ENCODE measurements at regions not wholly inside any gene's neighbourhood (a gene's known extent, or its start where the extent isn't known, plus 50 kb on each side); places are given as distances from the start of the nearest gene placed in this dataset.
A peak's percentile ranks its signal among the peaks of the same experiment; 100 is the strongest.

DNA sequence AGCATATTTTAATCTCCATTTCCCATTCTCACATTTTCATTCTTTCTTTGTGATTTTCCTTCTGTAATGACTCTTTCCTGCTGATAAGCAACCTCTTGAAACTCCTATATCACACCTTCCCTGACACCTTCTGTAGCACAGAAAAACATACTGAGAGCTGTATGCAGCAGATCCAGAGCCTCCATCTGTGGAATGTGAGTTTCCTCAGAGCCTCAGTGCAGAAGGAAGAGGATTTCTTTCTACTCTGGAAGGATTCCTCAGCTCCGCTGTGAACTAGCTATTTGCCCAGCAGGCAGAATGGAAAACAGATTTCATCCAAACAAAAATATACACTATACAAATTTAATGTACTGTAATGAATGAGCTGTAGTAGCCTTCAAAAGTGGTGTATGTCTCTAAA lies 841.3 kb upstream of the ZWINT start:
- no peak overlapping the region for H3K4me3 Mint-ChIP-seq
- TF ChIP-seq, protein P1, sequence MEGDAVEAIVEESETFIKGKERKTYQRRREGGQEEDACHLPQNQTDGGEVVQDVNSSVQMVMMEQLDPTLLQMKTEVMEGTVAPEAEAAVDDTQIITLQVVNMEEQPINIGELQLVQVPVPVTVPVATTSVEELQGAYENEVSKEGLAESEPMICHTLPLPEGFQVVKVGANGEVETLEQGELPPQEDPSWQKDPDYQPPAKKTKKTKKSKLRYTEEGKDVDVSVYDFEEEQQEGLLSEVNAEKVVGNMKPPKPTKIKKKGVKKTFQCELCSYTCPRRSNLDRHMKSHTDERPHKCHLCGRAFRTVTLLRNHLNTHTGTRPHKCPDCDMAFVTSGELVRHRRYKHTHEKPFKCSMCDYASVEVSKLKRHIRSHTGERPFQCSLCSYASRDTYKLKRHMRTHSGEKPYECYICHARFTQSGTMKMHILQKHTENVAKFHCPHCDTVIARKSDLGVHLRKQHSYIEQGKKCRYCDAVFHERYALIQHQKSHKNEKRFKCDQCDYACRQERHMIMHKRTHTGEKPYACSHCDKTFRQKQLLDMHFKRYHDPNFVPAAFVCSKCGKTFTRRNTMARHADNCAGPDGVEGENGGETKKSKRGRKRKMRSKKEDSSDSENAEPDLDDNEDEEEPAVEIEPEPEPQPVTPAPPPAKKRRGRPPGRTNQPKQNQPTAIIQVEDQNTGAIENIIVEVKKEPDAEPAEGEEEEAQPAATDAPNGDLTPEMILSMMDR (IDR thresholded peaks at IDR 0.05; ENCODE audit: unreplicated experiment): no peak
- no peak for DNase-seq (ENCODE audit: low spot score in 2 of 2, unreplicated experiment in 2 of 2)
- no peaks in the 10 kb centered on the region for H3K9me3 Mint-ChIP-seq
- H3K27ac Mint-ChIP-seq: peak overlapping the region; percentile 22
- no peaks in the 10 kb centered on the region for H3K27me3 Mint-ChIP-seq (ENCODE audit: low read depth)
- H3K36me3 Mint-ChIP-seq: no peaks in the 10 kb centered on the region
- peaks cover 13% of the 10 kb centered on the region for H3K4me1 Mint-ChIP-seq

DNA sequence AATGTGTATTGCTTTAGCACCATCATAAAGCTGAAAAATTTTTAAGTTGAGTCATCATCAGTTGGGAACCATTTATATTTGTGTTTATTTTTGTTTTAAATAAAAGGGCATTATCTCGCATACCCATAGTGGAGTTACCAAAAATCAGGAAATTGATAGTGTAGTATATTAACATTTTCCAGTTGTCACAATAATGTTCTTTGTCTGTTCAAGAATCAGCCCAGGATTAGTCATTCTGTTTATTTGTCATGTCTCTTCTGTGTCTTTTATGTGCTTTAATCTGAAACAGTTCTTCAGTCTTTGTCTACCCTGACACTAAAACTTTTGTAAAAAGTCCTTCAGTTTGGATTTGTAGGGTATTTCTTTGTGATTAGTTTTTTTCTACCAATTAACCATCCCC lies 827.8 kb upstream of the ZWINT start:
- Mint-ChIP-seq H3K27me3 (ENCODE audit: low read depth) (no peaks in the 10 kb centered on the region), H3K27ac (no peak overlapping the region)
- TF ChIP-seq, protein P1 (IDR thresholded peaks at IDR 0.05; ENCODE audit: unreplicated experiment): no peak

DNA sequence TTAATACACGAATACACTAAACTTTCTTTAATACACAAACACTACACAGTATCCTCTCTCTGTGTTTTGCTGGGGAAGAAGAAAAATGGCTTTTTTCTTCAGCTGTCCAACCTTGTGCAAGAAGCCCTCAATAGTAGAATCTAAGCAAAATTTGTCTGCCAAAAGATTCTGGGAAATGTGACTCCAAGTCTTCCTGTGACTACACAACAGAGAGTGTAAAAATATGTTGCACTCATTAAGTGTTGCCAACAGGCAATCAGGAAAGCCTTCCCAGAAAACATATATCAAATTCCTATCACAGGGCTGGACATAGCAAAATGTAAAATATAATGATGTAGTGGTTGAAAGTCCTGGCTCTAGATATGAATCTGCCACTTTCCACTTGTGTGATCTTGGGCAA lies 825.1 kb upstream of the ZWINT start:
- peaks cover 9% of the 10 kb centered on the region for H3K4me1 Mint-ChIP-seq
- H3K4me3 Mint-ChIP-seq: no peak overlapping the region
- DNase-seq (ENCODE audit: low spot score in 2 of 2, unreplicated experiment in 2 of 2): no peak
- H3K27me3 Mint-ChIP-seq (ENCODE audit: low read depth): no peaks in the 10 kb centered on the region
- H3K36me3 Mint-ChIP-seq: no peaks in the 10 kb centered on the region
- H3K9me3 Mint-ChIP-seq: peaks cover 17% of the 10 kb centered on the region
- TF ChIP-seq, protein P1 (IDR thresholded peaks at IDR 0.05; ENCODE audit: unreplicated experiment): no peak
- H3K27ac Mint-ChIP-seq: no peak overlapping the region

More for the DNA sequence above, 827.8 kb upstream of the ZWINT start:
- peaks cover 9% of the 10 kb centered on the region for H3K4me1 Mint-ChIP-seq
- no peaks in the 10 kb centered on the region for H3K36me3 Mint-ChIP-seq
- no peak for DNase-seq (ENCODE audit: low spot score in 2 of 2, unreplicated experiment in 2 of 2)
- no peak overlapping the region for H3K4me3 Mint-ChIP-seq
- peaks cover 15% of the 10 kb centered on the region for H3K9me3 Mint-ChIP-seq

DNA sequence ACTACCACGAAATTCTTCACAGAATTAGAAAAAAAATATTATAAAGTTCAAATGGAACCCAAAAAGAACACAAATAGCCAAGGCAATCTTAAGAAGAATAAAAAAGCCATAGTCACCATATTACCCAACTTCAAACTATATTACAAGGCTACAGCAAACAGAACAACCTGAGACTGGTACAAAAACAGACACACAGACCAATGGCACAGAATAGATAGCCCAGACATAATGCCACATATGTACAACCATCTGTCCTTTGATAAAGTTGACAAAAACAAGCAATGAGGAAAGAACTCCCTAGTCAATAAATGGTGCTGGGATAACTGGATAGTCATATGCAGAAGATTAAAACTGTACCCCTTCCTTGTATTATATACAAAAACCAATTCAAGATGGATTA lies 808.5 kb upstream of the ZWINT start:
- Mint-ChIP-seq H3K4me1 (peaks cover 18% of the 10 kb centered on the region), H3K36me3 (peaks cover 5% of the 10 kb centered on the region), H3K27me3 (ENCODE audit: low read depth) (peaks cover 26% of the 10 kb centered on the region), H3K9me3 (peaks cover 15% of the 10 kb centered on the region), H3K27ac (no peak overlapping the region), H3K4me3 (no peak overlapping the region)
- no peak for DNase-seq (ENCODE audit: low spot score in 2 of 2, unreplicated experiment in 2 of 2)
- TF ChIP-seq, protein P1 (IDR thresholded peaks at IDR 0.05; ENCODE audit: unreplicated experiment): no peak

DNA sequence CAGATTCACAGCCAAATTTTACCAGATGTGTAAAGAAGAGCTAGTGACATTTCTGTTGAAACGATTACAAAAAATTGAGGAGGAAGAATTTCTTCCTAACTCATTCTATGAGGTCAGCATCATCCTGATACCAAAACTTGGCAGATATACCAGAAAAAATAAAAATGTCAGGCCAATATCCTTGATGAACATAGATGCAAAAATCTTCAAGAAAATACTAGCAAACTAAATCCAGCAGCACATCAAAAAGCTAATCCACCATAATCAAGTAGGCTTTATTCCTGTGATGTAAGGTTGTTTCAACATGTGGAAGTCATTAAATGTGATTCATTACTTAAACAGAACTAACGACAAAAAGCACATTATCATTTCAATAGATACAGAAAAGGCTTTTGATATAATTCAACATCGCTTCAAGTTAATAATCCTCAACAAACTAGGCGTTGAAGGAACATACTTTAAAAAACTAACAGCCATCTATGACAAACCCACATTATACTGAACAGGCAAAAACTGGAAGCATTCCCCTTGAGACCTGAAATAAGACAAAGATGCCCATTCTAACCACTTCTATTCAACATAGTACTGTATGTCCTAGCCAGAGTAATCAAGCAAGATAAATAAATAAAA lies 807.7 kb upstream of the ZWINT start:
- Mint-ChIP-seq H3K4me1 (peaks cover 18% of the 10 kb centered on the region), H3K27ac (no peak overlapping the region), H3K4me3 (no peak overlapping the region), H3K27me3 (ENCODE audit: low read depth) (peaks cover 27% of the 10 kb centered on the region), H3K36me3 (peaks cover 5% of the 10 kb centered on the region), H3K9me3 (peaks cover 19% of the 10 kb centered on the region)
- DNase-seq (ENCODE audit: low spot score in 2 of 2, unreplicated experiment in 2 of 2): no peak
- TF ChIP-seq, protein P1 (IDR thresholded peaks at IDR 0.05; ENCODE audit: unreplicated experiment): no peak

DNA sequence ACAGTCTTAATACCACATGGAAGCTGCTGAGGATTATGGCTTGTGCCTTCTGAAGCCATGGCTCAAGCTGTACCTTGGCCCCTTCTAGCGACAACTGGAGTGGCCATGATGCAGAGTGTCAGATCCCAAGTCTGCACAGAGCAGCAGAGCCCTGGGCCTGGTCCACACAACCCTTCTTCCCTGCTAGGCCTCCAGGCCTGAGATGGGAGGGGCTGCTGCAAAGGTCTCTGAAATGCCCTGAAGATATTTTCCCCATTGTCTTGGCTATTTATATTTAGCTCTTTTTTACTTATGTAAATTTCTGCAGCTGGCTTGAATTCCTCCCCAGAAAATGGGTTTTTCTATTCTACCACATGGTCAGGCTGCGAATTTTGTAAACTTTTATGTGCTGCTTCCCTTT lies 804.6 kb upstream of the ZWINT start:
- H3K36me3 Mint-ChIP-seq: peaks cover 5% of the 10 kb centered on the region
- TF ChIP-seq, protein P1 (IDR thresholded peaks at IDR 0.05; ENCODE audit: unreplicated experiment): no peak
- no peak overlapping the region for H3K27ac Mint-ChIP-seq
- DNase-seq (ENCODE audit: low spot score in 2 of 2, unreplicated experiment in 2 of 2): no peak
- H3K4me1 Mint-ChIP-seq: peaks cover 20% of the 10 kb centered on the region
- peaks cover 19% of the 10 kb centered on the region for H3K9me3 Mint-ChIP-seq
- no peak overlapping the region for H3K4me3 Mint-ChIP-seq
- peaks cover 18% of the 10 kb centered on the region for H3K27me3 Mint-ChIP-seq (ENCODE audit: low read depth)
